Neural crest cell (in vitro differentiated cells): ENCODE measurements at regions not wholly inside any gene's neighbourhood (a gene's known extent, or its start where the extent isn't known, plus 50 kb on each side); places are given as distances from the start of the nearest gene placed in this dataset.
A peak's percentile ranks its signal among the peaks of the same experiment; 100 is the strongest.

Experiments used
- DNase-seq: peaks from one replicate; pipeline ENCODE4 v3.0.0; 2021; ENCODE audit warnings: low read depth, mixed read lengths, low spot score
- H3K27ac Mint-ChIP-seq: one replicate; pipeline ENCODE4 v1.8.0; 2021; ENCODE audit warnings: mild to moderate bottlenecking, mixed read lengths; ENCODE audit not compliant: unreplicated experiment
- H3K27me3 Mint-ChIP-seq: 2 replicates; pipeline ENCODE4 v1.8.0; 2021; ENCODE audit warnings: low read depth, mild to moderate bottlenecking, mixed read lengths
- H3K36me3 Mint-ChIP-seq: 2 replicates; pipeline ENCODE4 v1.8.0; 2021; ENCODE audit warnings: low read depth, mild to moderate bottlenecking, mixed read lengths
- H3K4me1 Mint-ChIP-seq: 2 replicates; pipeline ENCODE4 v1.8.0; 2021; ENCODE audit warnings: mixed read lengths
- H3K4me3 Mint-ChIP-seq: one replicate; pipeline ENCODE4 v1.8.0; 2021; ENCODE audit warnings: mild to moderate bottlenecking, mixed read lengths
- H3K9me3 Mint-ChIP-seq: 2 replicates; pipeline ENCODE4 v1.8.0; 2021; ENCODE audit warnings: mixed read lengths
- CTCF ChIP-seq: fragments of 200-600 bp; sonication (generic); conservative IDR thresholded peaks from 2 replicates; pipeline ENCODE4 v1.5.0; 2021; ENCODE audit warnings: antibody characterized with exemption, mild to moderate bottlenecking

GRCh38 chrX:127037159-127037558 is 217.6 kb downstream of the PRR32 start:
- H3K36me3 Mint-ChIP-seq = no peaks in the 10 kb centered on the region
- no peak overlapping the region for H3K4me3 Mint-ChIP-seq
- H3K27ac Mint-ChIP-seq = no peak overlapping the region

DNA sequence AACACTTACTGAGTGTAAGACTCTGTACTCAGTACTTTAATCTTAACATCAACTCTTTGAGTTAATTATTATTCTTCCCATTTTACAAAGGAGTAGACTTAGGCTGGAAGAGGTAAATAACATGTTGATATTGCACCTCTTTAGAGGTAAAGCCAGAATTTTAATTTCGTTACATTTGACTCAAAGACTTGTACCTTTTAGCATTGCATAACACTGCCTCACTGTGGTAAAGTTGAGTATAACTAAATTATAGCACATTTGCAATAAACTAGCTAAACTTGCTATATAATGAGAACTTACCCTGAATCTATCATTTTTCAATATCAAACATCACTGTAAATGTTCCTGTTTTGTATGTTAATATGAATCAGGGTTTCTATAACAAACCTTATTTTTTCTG is 218.5 kb downstream of the PRR32 start:
- no peaks in the 10 kb centered on the region for H3K4me1 Mint-ChIP-seq
- H3K9me3 Mint-ChIP-seq = no peaks in the 10 kb centered on the region
- H3K4me3 Mint-ChIP-seq = no peak overlapping the region

More at GRCh38 chrX:127037159-127037558, 217.6 kb downstream of the PRR32 start:
- Mint-ChIP-seq H3K9me3 (no peaks in the 10 kb centered on the region), H3K4me1 (no peaks in the 10 kb centered on the region), H3K27me3 (no peaks in the 10 kb centered on the region)
- TF ChIP-seq CTCF = no peak
- DNase-seq = no peak

DNA sequence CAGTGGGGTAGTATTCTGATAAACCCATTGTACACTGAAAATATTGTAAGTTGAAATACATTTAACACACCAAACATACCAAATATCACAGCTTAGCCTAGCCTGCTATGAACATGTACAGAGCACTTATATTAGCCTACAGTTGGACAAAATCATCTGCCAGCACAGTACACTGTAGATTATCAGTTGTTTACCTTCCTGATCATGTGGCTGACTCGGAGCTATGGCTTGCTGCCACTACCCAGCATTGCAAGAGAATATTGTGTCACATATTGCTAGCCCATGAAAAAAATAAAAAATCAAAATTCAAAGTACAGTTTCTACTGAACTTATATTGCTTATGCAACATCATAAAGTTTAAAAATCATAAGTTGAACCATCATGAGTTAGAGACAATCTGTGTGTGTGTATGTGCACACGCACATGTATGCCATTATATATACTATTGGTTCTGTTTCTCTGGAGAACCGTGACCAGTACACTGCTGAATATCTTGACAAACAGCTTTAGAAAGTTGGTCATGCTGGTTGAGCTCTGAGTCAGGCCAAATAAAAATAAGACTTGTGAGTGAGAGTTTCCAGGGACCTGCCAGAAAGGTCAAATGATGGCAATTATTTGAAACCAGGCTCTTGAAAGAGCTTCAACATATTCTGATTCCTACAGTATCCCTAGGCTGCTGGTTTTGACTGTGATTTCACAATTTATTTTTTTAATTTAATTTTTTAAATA is 238.5 kb downstream of the PRR32 start:
- no peak for TF ChIP-seq CTCF
- H3K9me3 Mint-ChIP-seq = peaks cover 9% of the 10 kb centered on the region
- H3K27ac Mint-ChIP-seq = no peak overlapping the region
- H3K4me3 Mint-ChIP-seq = no peak overlapping the region
- no peaks in the 10 kb centered on the region for H3K27me3 Mint-ChIP-seq
- DNase-seq = no peak
- no peaks in the 10 kb centered on the region for H3K36me3 Mint-ChIP-seq
- H3K4me1 Mint-ChIP-seq = no peaks in the 10 kb centered on the region

More for the DNA sequence above, 218.5 kb downstream of the PRR32 start:
- Mint-ChIP-seq H3K27me3 (no peaks in the 10 kb centered on the region), H3K27ac (no peak overlapping the region), H3K36me3 (no peaks in the 10 kb centered on the region)
- no peak for DNase-seq
- peak; percentile 66 for TF ChIP-seq CTCF

DNA sequence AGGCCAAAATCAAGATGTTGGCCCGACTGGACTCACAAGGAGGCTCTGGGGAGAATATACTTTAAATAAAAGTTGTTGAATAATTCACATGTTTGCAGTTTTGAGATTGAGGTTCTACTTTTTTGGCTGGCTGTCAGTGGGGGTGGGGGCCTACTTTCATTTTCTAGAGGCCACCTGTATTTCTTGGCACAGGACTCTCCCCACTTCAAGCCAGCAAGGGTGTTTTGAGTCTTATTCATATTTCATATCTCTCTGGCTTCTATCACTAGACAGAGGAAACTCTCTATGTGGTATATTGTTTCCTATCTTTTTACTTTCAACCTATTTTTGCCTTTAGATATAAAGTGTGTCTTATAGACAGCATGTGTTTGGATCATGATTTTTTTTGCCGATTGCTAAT is 266.4 kb downstream of the PRR32 start:
- Mint-ChIP-seq H3K4me1 (no peaks in the 10 kb centered on the region), H3K27ac (no peak overlapping the region)
- no peak for TF ChIP-seq CTCF

DNA sequence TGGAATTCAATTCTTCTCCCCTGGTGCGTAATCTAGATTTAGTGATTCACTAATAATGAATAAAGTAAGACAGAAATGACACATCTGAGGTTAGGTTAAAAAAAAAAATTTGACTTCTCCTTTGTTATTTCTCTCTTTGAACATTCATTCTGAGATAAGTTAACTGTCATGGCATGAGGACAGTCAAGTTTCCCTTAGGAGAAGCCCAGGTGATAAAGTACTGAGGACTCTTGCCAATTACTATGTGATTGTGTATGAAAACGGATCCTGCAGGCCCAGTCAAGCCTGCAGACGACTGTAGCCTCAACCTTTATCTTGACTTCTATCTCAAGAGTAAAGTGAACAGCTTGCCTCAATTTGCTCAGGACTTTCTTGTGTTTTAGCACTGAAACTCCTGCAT is 293.2 kb downstream of the PRR32 start:
- H3K4me3 Mint-ChIP-seq = no peak overlapping the region
- H3K4me1 Mint-ChIP-seq = no peaks in the 10 kb centered on the region
- H3K36me3 Mint-ChIP-seq = peaks cover 7% of the 10 kb centered on the region
- DNase-seq = no peak
- TF ChIP-seq CTCF = no peak
- peaks cover 18% of the 10 kb centered on the region for H3K9me3 Mint-ChIP-seq
- H3K27me3 Mint-ChIP-seq = no peaks in the 10 kb centered on the region
- no peak overlapping the region for H3K27ac Mint-ChIP-seq

More for the DNA sequence above, 266.4 kb downstream of the PRR32 start:
- H3K9me3 Mint-ChIP-seq = no peaks in the 10 kb centered on the region
- H3K4me3 Mint-ChIP-seq = no peak overlapping the region
- DNase-seq = no peak
- no peaks in the 10 kb centered on the region for H3K36me3 Mint-ChIP-seq
- H3K27me3 Mint-ChIP-seq = no peaks in the 10 kb centered on the region
